H1 (cell line): ENCODE measurements at regions not wholly inside any gene's neighbourhood (a gene's known extent, or its start where the extent isn't known, plus 50 kb on each side); places are given as distances from the start of the nearest gene placed in this dataset.

Source experiments
- BCL11A ChIP-seq, 2 experiments: IDR thresholded peaks; one replicate each; pipeline ENCODE4 v1.6.1; 2011; ENCODE audit warnings: low read depth in 2 of 2, low read length in 2 of 2, mild to moderate bottlenecking in 2 of 2
- CBX5 ChIP-seq: fragments of 300-800, 300-1000 bp; sonication (generic); IDR thresholded peaks from 2 replicates; pipeline ENCODE4 v1.7.1; 2016; ENCODE audit warnings: antibody characterized with exemption, low read length, low read depth
- EZH2 ChIP-seq: fragments of 200-600 bp; sonication (generic); IDR thresholded peaks from 2 replicates; pipeline ENCODE4 v1.7.1; 2012; ENCODE audit warnings: low read depth, mild to moderate bottlenecking, moderate library complexity, low read length, inconsistent platforms; ENCODE audit not compliant: severe bottlenecking
- NRF1 ChIP-seq: IDR thresholded peaks from 2 replicates; pipeline ENCODE4 v1.6.1; 2011; ENCODE audit warnings: mild to moderate bottlenecking, low read depth, low read length, improper control_type of control experiment
- POLR2A ChIP-seq, 2 experiments: IDR thresholded peaks; 1 replicate in 1 of 2; 2 replicates in 1 of 2; pipeline ENCODE4 v1.6.1; 2011; ENCODE audit warnings: low read depth in 2 of 2, low read length in 2 of 2, mild to moderate bottlenecking in 2 of 2; ENCODE audit errors: control extremely low read depth in 1 of 2
- POLR2AphosphoS5 ChIP-seq: IDR thresholded peaks from 2 replicates; pipeline ENCODE4 v1.6.1; 2011; ENCODE audit warnings: low read depth, low read length
- RAD21 ChIP-seq, 2 experiments: IDR thresholded peaks in 1 of 2; conservative IDR thresholded peaks in 1 of 2; 2 replicates each; pipeline ENCODE4 v1.6.1; 2011; ENCODE audit warnings: low read depth in 2 of 2, low read length in 2 of 2, improper control_type of control experiment in 1 of 2, inconsistent platforms in 1 of 2, mild to moderate bottlenecking in 1 of 2, moderate library complexity in 1 of 2
- TAF1 ChIP-seq: IDR thresholded peaks from 2 replicates; pipeline ENCODE4 v1.6.1; 2011; ENCODE audit warnings: mild to moderate bottlenecking, low read depth, low read length
- TAF7 ChIP-seq: optimal IDR thresholded peaks from 2 replicates; pipeline ENCODE3; 2011; ENCODE audit warnings: low read depth, mild to moderate bottlenecking, inconsistent platforms, low read length, moderate library complexity, borderline replicate concordance
- TF ChIP-seq, protein P1 (sequence below), 3 experiments: IDR thresholded peaks; 1 replicate in 2 of 3; 2 replicates in 1 of 3; pipeline versions ENCODE4 v1.5.1 to v1.6.1; 2011; ENCODE audit warnings: low read length in 3 of 3, mild to moderate bottlenecking in 3 of 3, inconsistent platforms in 2 of 3, low read depth in 1 of 3, moderate library complexity in 1 of 3; ENCODE audit not compliant: insufficient read depth in 1 of 3; ENCODE audit errors: control extremely low read depth in 1 of 3
- TF ChIP-seq, protein P2 (sequence below): IDR thresholded peaks from 2 replicates; pipeline ENCODE4 v1.6.1; 2012; ENCODE audit warnings: inconsistent platforms

DNA sequence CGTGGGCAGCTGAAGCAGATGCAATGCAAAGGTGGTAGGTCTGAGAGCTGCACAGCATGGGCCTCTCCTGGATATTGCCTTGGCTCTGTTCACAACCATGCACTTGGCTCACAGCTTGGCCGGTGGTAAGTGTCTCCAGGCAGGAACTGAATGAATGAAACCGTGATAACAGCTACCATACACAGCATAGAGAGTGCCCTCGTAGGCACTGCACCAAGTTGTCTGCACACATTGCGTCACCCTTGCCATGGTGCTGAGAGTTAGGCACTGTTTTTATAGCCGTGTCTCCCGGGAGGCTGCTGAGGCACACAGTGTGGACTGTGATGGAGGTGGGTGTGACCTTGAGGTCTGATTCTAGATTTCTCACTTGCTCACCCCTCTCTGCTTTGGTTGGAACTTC is 157.6 kb upstream of the VASH1 start:
- TF ChIP-seq, protein P1, sequence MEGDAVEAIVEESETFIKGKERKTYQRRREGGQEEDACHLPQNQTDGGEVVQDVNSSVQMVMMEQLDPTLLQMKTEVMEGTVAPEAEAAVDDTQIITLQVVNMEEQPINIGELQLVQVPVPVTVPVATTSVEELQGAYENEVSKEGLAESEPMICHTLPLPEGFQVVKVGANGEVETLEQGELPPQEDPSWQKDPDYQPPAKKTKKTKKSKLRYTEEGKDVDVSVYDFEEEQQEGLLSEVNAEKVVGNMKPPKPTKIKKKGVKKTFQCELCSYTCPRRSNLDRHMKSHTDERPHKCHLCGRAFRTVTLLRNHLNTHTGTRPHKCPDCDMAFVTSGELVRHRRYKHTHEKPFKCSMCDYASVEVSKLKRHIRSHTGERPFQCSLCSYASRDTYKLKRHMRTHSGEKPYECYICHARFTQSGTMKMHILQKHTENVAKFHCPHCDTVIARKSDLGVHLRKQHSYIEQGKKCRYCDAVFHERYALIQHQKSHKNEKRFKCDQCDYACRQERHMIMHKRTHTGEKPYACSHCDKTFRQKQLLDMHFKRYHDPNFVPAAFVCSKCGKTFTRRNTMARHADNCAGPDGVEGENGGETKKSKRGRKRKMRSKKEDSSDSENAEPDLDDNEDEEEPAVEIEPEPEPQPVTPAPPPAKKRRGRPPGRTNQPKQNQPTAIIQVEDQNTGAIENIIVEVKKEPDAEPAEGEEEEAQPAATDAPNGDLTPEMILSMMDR (IDR thresholded peaks at IDR 0.05; ENCODE audit: control extremely low read depth in 1 of 3, insufficient read depth in 1 of 3, low read depth in 1 of 3, low read length in 3 of 3): no peak
- TF ChIP-seq POLR2A (IDR thresholded peaks at IDR 0.05; ENCODE audit: control extremely low read depth in 1 of 2, low read depth in 2 of 2, low read length in 2 of 2): no peak
- TF ChIP-seq RAD21 (IDR thresholded peaks at IDR 0.05 in 1 of 2, conservative IDR thresholded peaks at IDR 0.05 in 1 of 2; ENCODE audit: low read depth in 2 of 2, low read length in 2 of 2): no peak
- no peak for TF ChIP-seq TAF1
- no peak for TF ChIP-seq POLR2AphosphoS5
- TF ChIP-seq EZH2: no peak
- TF ChIP-seq BCL11A (IDR thresholded peaks at IDR 0.05; ENCODE audit: low read depth in 2 of 2, low read length in 2 of 2): no peak
- TF ChIP-seq, protein P2, sequence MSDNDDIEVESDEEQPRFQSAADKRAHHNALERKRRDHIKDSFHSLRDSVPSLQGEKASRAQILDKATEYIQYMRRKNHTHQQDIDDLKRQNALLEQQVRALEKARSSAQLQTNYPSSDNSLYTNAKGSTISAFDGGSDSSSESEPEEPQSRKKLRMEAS: no peak
- no peak for TF ChIP-seq CBX5
- TF ChIP-seq NRF1: no peak
- no peak for TF ChIP-seq TAF7
